ENCODE measurements at regions not wholly inside any gene's neighbourhood (a gene's known extent, or its start where the extent isn't known, plus 50 kb on each side); places are given as distances from the start of the nearest gene placed in this dataset.
"Not testable (repeated sequence)": the region's sequence is repeated elsewhere in the genome, so short reads cannot be mapped to it uniquely, and the experiment has no call there.

DNA sequence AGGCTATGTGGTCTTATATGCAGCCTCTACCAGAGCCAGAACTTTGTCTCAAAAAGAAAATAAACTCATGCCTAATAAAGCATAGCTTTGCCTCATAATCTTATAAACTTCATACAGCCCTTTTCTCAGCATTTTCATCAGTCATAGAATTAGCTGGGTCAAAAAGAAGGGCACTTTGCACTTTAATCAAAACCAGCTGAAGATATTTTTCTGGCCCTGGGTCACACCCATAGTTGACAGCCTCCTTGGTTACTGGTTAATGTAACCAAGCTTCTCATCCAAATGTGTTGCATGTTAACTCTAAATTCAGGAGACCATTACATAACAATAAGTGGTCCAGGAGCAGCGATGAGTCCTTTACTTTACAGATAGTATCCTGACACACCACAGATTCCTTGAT is 558.2 kb downstream of the FLRT2 start:
- DNase-seq (ENCODE audit: low read depth in 2 of 2), result no peak

DNA sequence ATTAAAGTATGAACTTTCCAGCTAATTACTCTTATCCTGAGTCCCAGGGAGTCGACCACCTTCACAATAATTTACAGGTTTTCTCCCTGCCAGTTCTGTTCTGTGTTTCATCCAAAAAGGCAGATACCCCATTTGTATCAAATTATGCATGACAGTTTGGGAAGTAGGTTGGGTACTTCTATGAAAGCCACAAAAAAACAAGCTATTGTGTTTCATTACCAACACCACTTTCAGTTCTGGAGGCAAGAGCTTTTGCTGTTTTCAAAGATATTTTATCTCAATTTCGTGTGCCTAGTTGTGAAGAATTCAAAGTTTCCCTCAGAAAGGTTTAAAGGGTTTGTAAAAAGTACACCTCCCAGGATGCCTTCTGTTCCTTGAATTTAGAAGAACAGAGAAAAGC is 557.4 kb downstream of the FLRT2 start:
- DNase-seq (ENCODE audit: low read depth in 2 of 2), result no peak

DNA sequence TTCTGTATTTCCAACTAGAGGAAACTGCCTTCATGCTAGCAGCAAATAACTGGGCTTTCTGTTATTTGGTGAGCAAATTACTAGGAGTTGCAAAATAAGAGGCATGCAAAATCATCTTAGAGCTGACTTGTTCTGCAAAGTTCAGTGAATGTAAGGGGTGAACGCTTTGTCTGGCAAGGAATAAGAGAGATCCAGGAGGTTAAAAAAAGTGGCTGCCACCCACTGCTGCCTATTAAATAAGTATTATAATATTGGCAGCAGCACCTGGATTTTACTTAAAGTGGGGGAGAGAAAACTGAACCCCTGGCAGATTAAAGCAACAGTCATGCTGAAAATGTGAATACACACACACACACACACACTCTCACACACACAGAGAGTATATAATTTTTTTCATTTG is 557.0 kb downstream of the FLRT2 start:
- DNase-seq (ENCODE audit: low read depth in 2 of 2), result no peak

DNA sequence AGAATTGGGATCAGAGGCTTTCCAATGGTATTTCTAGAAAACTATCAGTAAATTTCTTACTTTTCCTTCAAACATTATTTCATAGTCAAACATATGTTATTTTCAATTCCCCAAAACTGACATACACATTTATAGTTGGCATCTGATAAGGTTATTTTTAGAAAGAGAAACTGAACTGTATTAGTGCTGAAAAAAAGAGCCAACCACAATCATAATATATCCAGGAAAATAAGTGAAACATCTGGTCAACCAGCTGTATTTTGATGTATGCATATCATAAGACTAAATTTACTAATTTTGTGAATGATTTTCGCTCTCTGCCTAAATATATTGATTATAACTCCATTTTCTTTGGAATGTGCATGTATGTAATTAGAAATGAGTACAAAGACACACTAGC is 554.2 kb downstream of the FLRT2 start:
- no peak for DNase-seq (ENCODE audit: low read depth in 2 of 2)

DNA sequence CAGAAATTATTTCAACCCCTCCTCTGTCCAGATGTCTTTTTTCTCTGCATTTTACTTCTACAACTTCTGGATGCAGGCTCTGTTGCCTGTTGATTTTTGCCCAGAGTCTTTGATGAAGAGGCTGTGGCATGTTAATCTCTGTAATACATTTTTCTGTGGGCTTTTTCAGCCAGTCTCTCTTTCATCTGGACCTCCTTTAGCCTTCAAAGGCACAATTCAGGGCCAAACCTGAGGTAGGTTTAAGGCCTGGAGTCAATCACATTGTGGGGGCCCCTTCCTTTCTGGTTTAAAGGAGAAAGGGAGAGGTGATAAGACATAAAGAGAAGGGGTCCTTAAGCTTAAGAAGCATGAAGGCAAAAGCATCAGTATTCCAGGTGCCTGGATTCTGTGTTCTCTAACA is 553.7 kb downstream of the FLRT2 start:
- DNase-seq (ENCODE audit: low read depth in 2 of 2), result no peak

DNA sequence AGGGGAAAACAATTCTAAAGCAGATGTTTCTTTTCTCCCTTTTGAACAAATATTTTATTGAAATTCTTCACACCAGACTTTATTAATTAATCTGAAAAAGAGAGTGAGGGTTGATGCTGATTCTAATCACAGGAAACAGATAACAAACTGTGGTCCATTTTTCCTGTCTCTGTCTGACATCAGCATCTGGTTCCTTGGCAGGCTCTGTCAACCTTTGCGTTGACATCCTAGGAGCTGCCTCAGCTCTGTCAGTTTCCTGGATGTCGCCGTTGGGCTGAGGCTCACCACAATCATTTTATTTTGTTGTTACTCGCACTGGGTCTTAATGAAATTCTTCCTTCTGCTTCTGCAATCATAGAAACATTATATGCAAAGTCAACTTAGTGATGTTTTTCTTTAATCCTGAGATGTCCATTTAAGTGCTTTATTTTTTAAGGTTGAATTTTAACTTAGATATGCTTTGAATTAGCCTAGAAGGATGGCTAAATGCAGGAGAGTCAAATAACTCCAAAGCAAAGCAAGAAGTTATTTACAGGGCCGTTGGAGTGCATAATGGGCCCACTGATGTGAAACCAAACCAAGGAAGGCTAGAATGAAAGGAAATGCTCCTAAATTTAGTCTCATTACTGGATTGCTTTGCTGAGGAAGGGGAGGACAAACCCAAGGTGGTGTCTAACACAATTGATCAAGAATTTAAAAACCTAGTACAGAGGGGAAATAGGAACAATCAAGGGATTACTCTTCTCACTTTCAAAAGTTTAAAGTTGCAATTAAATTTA is 542.4 kb downstream of the FLRT2 start:
- no peak for DNase-seq (ENCODE audit: low read depth in 2 of 2)

DNA sequence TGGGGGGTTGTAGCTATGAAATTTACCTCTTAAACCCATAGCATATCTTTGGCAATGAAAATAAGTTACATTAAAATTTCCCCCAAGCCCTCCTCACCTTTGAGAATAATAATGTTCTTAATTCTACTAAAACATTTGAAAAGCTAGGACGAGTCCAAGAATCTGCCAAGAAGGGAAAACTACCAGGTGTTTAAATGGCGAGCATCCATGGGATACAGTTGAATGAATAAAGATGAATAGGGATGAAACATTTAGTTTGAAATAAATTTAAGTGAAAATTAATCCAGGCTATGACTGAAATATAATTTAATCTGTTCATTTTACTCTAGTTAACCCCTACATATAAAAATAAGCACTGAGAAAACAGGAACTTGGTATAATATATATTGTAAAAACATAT is 536.7 kb downstream of the FLRT2 start:
- no peak for DNase-seq (ENCODE audit: low read depth in 2 of 2)

DNA sequence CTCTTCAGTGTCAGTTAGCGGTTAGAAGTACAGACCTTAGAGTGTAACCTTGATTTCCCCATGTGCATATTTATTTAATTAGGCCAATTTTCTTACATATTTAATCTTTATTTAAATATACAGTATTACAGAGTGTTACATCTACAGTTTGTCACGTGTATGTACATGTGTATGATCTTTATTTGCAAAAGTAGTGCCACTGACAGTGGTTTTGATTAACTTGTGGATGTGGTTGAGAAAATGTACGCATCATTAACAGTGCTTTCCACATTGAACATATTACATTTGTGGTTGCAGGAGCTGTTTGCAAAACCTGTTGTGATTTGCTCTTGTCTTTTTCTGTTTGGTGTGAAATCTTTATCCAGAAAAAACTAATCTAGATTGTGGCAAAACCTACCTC is 535.5 kb downstream of the FLRT2 start:
- no peak for DNase-seq (ENCODE audit: low read depth in 2 of 2)

DNA sequence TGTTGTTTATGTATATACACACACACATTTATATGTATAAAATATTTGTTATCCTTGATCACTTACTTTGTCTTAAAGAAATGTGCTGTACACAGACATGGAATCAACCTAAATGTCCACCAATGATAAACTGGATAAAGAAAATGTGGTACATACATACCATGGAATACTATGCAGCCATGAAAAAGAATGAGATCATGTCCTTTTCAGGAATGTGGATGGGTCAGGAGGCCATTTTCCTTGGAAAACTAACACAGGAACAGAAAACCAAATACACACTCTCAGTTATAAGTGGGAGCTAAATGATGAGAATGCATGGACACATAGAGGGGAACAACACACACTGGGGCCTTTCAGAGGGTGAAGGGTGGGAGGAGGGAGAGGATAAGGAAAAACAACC is 534.7 kb downstream of the FLRT2 start:
- not testable (repeated sequence) for DNase-seq (ENCODE audit: low read depth in 2 of 2)

DNA sequence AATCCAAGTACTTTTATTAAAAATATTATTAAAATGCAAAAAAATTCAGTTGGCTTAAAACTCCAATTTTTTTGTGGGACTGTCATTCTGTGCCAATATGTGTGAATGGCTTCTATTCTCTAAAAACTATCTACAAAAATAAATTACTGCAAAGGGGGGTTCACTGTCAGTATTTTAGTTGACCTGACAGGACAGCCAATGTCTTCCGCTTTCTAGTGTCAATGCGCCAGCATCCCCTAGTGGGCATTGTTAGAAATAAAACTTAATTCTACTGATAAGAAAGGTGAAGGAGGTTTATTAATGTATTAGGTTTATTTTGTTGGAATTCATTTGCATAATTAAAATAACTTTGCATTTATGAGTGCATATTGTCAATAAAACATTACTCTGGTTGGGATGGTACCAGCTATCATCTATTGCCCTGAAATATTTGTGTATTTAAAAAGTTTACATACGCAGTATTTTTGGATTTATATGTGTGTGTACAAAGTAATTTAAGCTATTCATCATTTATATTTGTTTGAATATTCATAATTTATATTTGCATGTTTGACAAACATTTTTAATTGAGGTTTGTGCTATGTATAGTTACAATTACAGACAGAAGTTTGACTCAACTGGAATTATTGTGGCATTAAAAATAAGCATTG is 527.2 kb downstream of the FLRT2 start:
- DNase-seq (ENCODE audit: low read depth in 2 of 2), result no peak

DNA sequence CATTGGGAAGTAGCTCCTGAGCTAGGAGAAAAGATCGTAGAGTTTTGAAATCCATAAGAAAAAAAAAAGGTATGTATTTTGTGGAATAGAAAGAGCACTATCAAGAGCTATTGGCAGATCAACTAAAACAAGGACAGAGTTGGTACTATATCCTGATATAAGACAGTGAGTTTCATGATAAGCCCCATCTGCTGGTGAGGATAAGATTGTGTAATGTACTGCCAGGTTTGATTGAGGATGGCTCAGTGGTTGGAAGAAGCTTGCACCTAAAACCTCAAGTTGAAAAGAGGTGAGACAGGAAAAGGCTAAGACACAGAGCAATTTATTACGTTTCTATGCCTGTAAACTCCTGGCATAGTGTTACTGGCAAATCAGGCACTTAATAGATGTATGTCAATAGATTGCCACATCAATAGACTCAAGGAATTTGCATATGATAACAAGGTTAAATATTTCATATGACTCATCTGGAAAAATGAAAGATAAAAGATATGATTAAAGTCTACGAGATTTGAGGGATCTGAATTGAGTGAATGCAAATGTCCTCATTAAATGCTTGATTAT is 525.6 kb downstream of the FLRT2 start:
- DNase-seq (ENCODE audit: low read depth in 2 of 2), result no peak

DNA sequence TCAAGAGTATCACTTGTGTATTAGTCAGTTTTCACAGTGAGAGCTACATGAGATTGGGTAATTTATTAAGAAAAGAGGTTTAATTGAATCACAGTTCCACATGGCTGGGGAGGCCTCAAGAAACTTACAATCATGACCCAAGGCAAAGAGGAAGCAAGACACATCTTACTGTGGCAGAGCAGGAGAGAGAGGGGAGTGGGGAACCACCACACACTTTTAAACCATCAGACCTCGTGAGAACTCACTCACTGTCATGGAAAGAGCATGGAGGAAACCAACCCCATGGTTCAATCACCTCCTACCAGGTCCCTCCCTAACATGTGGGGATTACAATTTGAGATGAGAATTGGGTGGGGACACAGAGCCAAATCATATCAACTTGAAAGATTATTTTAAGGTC is 522.9 kb downstream of the FLRT2 start:
- no peak for DNase-seq (ENCODE audit: low read depth in 2 of 2)

DNA sequence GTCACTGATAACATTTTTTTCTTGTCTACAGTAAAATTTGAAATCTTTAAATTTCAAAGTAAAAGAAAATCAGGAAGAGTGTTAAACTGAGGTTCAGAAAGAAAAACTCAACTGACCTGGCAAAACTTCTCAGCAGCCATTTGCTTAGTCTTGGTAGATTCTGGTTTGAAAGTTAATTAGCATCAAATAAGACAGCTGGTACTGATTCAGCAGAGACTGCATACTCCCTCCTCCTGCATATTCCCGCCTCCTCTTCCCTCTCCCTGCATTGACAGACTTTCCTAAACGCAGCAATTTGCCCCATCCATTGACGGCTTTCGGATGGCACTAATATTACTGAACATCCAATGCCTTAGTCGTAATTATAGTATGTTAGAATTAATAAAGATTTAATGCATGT is 520.8 kb downstream of the FLRT2 start:
- DNase-seq (ENCODE audit: low read depth in 2 of 2), result no peak

DNA sequence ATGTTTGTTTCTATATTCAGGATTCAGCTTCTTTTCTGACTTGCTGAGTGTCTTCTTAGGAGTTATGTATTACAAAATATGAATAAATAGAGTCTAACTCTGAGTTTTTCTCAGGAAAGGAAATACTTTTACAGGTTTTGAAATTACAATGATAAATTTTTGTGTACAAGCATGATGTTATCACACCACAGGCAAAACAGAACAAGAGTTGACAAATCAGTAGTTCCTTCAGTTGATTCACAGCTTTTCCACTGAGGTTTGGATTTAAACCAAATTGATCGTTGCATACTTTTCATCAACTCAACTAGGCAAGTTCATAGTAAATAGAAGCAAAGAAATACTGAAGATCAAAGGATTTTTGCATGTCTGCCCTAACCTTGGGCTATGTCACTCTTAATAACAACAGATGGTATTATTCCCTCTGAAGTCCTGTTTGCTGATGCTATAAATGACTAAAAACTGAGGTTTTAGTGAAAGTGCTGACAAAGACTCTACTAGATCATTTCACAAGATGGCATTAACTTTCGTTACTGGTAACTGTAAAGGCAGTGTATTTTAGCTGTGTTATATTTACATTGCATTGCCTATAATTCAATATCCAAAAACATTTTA is 520.2 kb downstream of the FLRT2 start:
- no peak for DNase-seq (ENCODE audit: low read depth in 2 of 2)

DNA sequence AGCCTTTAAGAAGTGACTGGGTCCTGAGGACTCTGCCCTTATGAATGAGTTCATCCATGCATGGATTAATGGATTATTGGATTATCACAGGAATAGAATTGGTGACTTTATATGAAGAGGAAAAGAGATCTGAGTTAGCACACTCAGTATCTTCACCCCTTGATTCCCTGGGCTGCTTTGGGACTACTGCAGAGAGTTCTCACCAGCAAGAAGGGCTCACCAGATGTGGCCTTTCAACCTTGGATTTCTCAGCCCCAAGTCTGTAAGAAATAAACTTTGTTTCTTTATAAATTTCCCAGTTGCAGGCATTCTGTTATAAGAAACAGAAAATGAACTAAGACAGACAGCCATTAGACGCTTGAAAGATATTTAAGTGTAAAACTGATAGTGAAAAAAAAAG is 509.2 kb downstream of the FLRT2 start:
- no peak for DNase-seq (ENCODE audit: low read depth in 2 of 2)

DNA sequence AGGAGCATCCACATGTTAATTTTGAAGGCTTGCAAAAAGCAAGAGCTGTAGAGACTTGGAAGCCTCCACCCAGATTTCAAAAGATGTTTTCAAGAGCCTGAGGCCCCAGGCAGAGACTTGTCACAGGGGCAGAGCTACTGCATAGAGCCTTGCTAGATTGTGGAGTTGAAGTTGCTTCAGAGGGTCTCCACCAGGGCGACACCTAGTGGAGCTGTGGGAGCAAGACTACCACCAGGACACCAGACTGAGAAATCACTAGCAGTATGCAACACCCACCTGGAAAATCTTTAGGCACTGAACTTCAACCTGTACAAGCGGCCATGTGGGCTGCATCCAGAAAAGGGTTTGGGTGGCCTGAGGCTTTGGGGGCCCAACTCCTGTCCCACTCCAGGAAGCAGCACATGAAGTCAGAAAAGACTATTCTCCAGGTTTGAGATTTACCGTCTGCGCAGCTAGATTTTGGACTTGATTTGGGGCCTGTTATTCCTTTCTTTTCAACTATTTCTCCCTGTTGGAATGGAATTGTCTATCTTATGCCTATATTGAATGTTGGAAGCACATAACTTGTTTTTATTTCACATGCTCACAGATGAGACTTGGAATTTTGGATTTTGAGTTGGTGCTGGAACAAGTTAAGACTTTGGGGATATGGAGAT is 508.6 kb downstream of the FLRT2 start:
- DNase-seq (ENCODE audit: low read depth in 2 of 2), result peak in 1 of 2 donors; percentile 12

DNA sequence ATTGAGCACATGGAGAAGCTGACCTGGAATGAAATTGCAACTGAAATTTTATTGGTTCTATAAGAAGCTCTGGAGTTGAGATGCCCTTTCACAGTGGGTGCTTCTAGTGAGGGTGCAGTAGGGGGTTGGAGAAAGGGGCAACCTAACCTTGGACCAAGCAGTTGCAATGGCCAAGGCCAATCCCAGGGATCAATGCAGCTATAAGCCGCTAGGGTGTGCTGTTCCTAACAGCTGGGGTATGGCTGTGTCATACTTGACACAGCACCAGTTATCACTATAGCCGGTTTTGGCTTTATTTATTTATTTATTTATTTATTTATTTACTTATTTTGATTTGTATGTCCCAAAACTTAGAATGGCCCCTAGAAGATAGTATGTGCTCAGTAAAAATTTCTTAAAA is 505.9 kb downstream of the FLRT2 start:
- no peak for DNase-seq (ENCODE audit: low read depth in 2 of 2)

DNA sequence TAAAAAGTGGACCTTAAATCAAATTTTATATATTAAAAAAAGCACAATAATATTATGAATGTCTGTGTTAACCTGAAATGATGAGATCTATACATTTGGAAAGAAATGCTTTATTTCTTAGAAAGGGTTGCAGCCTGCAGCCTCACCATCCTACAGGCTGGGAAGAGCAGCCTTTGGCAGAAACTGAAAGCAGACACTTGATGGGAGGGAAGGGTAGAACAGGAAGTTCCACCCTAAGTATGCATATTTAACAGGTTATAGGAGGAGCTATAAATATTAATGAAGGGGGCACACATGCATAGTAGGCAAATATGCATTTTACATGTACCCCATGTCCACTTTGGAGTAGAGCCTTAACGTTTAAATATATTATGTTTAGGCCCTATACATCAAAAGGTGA is 498.0 kb downstream of the FLRT2 start:
- DNase-seq (ENCODE audit: low read depth in 2 of 2), result no peak

DNA sequence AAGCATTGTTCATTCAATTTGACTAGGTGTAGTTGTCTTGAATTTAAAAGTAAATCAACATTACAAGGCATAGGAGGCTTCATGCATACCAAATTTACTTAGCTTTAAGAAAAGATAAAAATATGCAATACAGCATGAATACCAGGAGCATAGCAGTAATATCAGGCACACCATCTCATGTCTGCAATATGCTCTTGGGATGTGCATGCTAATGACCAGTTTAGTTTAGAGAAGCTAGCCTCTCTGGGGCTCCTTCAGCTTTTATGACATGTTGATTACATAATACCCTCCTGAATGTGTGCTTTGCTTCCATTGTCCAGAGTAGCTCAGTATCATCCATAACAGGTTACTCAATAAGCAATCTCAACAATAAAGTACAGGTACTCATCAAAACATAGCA is 497.2 kb downstream of the FLRT2 start:
- DNase-seq (ENCODE audit: low read depth in 2 of 2), result no peak

DNA sequence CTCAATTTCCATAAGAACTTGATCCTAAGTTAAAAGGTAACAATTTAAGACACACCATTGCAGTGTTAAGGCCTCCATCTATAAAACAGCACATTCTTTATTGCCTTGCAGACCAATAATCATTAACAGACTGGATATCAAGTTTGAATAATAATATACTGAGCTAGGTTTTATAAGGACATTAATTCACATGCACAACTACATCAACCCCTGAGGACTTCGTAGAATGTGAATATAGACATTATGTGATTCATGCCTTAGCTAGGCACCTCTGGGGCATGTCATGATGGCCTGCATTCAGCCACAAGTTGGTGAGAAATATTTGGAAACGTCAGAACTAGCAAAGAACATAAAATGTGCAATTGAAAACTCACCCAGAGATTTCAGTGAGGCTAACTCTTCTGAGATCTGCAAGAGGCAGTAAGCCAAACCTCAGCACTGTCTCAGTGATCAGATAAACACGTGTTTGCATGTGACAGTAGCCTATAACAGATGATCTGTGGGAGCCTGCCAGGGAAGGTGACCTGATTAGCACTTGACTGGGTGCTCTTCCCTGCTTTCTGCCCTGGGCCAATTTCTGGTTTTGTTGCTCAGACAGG is 492.2 kb downstream of the FLRT2 start:
- DNase-seq (ENCODE audit: low read depth in 2 of 2), result no peak

DNA sequence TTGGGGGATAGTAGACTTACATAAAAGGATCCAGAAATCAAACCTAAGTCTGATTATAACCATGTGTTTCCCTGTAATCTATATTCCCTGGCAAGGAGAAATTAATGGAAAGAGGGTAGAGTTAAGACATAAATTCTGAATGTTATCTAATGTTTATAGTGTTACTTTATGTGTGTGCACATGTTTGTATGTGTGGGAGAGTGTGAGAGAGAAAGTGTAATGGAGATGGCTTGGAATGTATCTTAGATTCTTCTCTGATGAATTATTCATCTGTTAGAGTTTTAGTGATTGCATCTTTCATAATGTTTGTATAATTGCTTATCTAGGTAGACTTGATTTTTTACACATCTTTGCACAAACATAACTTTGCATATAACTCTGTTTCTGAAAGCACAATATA is 490.9 kb downstream of the FLRT2 start:
- DNase-seq (ENCODE audit: low read depth in 2 of 2), result no peak

DNA sequence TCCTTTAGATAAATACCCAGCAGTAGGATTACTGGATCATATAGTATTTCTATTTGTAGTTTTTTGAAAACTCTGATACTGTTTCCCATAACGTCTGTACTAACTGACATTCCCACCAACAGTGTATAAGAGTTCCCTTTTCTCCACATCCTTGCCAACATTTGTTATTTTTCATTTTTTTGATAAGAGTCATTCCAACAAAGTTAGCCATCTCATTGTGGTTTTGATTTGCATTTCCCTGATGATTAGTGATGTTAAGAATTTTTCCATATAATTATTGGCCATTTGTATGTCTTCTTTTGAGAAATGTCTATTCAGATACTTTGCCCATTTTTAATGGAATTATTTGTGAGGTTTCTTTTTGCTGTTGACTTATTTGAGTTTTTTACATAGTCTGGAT is 486.0 kb downstream of the FLRT2 start:
- DNase-seq (ENCODE audit: low read depth in 2 of 2), result no peak

All from stimulated activated CD8-positive, alpha-beta memory T cell treated with anti-CD3 and anti-CD28 coated beads, Interleukin-7, amount 100 ng/mL, for 1 hour (primary cell).